GM18520 (cell line): ENCODE measurements at regions not wholly inside any gene's neighbourhood (a gene's known extent, or its start where the extent isn't known, plus 50 kb on each side); places are given as distances from the start of the nearest gene placed in this dataset.
"Not testable (repeated sequence)": the region's sequence is repeated elsewhere in the genome, so short reads cannot be mapped to it uniquely, and the experiment has no call there.

ENCODE experiments used
- ATAC-seq: cut with Tn5 transposase; IDR thresholded peaks from one replicate; pipeline ENCODE4 v1.9.1; 2021; ENCODE audit not compliant: unreplicated experiment

DNA sequence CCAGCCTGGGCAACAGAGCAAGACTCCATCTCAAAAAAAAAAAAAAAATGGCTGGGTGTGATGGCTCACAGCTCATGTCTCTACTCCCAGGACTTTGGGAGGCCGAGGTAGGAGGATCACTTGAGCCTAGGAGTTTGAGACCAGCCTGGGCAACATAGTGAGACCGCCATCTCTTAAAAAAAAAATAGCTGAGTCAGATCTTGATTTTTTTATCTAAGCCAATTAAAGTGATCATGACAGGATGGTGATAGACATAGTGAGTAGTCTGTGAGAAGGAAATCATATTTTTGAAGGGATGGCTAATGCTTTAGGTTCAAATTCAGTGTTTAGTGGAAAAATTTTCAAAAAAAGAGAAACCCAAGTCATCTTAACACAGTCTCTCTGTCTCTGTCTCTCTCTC, 114.6 kb upstream of the JARID2 start:
- no peak for ATAC-seq

DNA sequence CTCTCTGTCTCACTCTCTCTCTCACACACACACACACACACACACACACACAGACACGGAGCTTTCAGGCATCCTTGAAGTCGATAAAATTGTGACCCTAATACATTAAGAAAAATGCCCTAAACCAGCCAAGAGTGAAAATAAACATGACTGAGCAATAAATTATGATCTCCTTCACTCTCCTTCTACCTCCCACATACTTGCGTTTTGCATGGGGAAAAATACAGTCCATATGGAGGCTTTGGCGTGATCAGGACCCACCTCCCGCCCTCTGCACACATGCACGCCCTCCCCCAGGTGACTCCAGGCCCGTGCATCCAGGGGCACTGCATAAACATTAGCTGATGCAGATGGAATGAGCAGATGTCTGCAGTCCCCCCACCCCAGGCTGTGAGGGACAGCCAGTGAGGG, 114.2 kb upstream of the JARID2 start:
- no peak for ATAC-seq

DNA sequence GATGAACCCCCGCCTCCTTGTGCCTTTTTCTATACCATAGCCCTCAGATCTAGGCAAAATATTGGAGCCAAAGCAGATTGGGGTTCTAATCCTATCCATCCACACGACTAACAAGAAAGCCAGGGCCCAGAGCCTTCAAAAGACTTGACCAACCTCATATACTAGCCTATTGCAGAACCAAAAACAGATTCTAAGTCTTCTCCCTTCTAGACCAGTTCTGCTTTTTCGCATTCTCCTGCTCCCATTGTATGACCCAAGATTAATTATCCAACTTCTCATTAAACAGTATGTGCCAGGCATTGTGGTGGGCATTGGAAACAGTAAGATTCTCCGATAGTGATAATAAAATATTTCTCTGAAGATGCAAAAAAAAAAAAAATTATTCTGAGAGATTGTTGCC, 113.7 kb upstream of the JARID2 start:
- ATAC-seq: no peak

DNA sequence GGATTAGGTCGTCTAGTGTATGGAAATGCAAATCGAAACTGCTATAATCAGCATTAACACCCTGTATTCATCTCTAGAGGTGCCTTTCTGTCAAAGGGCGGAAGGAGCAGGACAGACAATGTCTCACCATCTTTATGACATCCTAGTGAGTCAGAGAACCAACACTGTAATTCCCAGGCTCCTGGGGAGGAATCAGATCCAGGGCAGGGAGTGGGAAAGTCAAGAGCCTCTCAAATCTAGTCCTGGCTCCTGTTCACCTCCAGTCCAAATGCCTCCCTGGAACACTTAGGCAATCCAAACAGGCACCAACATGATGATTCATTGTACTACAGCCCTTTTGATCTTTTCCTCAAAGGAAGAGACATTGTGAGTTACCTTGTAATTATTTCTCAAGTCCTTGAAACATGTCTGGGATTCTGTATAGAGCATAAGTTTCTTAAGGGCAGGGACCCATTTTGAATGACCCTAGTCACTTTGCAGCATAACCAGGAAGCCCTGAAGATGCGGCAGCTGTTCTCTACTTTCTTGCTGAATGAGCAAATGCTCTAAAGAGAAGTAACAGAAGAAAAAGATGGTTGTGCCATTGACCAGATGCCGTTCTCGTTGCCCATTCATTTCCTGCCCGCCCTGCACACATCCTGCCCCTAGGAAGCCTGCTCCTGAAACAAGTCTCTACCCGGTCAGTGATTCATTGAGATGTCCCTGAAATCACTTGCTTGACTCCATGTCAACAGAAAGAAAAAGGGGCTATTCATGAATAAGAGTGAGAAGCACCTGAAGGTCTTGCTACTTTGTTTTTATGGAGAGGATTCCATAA, 112.8 kb upstream of the JARID2 start:
- ATAC-seq: no peak

DNA sequence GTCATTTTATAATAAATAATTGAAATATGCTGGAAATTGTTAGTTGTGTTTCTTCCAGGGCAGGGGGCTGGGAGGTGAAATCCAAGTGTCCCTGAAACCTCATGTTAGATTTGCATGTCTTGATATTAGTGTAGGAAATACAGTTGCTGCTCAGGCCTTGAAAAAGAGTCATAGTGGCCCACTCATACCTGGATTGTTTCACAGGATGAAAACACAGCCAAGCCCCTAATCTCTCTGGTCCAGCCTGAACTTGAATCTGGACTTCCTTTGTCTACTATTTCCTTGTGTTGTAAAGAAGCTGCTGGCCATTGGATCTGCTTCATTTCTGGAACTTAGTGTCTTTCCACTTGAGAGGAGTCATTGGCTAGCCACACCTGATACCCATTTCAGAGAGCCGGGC, 108.8 kb upstream of the JARID2 start:
- ATAC-seq: no peak

DNA sequence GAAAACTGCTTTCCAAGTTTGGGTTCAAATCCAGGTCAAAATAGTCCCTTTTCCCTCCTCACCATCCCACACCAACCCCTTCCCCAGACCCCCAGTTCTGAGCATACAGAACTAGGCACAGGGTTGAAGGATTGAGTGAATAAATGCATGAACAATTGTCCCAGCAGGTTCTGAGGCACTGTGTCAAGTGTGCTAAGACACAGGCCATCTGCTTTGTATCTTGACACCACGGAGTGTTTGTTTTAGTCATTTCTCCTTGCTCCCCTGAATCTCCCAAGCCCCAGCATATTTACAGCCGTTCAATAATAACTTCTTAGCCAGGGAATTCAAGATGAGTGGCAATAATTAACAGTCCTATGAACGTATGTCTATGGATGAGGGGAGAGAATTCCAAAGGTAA, 102.8 kb upstream of the JARID2 start:
- no peak for ATAC-seq

DNA sequence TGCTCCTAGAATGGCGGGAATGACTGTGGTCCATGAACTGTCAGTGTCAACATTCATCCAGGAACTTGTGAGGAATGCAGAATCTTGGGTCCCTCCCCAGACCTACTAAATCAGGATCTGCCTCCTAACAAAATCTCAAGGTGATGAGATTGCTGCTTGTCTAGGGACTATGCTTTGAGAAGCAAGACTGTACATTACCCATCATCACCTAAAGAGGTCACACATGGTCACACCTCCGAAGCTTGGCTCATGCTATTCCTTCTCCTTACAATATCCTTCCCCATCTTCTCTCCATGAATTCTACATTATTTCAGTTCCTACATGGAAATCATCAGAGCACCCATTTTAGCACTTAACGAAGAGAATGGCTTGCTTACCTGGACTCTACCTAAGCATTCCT, 102.3 kb upstream of the JARID2 start:
- ATAC-seq: no peak

DNA sequence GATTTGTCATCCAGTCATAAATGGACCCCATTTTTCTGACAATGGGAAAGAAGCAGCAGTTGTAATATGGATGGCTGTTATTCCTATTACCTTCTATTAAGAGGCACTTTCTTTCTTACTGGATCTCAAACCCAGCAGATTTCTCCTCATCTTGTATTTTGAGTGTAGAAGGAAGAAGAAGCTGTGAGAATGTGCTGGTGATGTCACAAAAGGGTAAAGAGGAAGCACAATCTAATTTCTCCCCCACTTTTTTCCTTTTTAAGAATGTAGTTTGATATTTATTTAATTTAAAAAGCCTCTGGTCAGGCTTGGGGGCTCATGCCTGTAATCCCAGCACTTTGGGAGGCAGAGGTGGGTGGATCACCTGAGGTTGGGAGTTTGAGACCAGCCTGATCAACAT, 100.0 kb upstream of the JARID2 start:
- no peak for ATAC-seq

DNA sequence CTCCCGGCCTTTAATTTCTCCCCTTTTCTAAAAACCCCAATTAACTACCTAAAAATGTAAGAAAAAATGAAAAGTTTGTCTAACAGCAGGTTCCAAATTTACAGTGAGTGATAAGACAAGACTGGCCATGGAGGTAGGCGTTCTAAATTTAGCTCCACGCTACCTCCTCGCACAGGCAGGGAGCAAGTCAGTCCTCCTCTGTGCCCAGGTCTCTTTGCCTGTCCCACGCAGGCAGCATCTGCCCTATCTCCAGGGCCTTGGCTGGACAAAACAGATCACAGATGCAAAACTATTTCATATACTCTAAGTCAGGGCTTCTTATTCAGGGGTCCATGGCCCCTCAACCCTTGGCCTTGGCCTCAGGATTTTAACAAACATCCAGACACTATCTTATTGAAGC, 98.0 kb upstream of the JARID2 start:
- ATAC-seq: no peak

DNA sequence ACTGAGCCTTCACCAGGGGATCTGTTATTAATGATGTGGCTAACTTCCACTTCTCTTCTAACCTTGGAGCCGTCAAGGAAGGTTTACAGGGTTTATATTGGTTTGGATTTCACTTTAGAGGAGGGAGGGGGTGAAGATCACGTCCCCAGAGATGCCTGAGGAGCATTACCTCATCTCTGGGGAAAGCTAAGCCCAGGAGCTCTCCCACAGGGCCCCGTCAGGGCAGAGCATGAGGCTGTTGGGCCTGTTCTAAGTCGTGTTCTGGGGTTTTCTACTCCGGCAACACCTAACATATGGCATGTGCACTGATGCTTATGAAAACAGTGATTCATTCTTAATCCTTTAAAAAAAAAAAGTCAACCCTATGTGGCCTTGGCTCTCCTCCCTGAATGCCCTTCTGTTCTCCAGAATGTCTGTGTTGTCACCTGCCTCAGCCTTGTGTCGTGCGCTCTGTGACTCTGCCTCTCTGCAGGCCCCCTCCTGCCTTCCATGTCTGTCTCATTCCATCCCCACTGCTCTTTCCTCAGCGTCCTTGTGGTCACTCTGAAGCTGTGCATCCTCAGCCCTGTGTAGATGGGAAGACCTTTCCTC, 97.4 kb upstream of the JARID2 start:
- ATAC-seq: no peak

DNA sequence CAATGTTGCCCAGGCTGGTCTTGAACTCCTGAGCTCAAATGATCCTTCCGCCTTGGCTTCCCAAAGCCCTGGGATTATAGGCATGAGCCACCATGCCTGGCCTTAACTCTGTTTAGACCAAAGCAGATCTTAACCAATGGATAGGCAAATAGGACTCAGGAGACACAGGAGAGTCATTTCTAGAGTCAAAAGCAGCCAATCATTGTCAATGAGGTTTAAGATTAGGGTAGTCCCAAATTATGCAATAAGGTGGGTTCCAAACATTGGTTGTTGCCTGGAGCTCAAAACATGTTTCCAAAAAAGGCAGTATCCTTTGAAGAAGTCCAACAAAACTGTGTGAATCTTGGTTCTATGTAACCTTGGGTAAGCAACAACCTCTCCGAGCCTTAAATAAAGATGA, 95.7 kb upstream of the JARID2 start:
- ATAC-seq: no peak

DNA sequence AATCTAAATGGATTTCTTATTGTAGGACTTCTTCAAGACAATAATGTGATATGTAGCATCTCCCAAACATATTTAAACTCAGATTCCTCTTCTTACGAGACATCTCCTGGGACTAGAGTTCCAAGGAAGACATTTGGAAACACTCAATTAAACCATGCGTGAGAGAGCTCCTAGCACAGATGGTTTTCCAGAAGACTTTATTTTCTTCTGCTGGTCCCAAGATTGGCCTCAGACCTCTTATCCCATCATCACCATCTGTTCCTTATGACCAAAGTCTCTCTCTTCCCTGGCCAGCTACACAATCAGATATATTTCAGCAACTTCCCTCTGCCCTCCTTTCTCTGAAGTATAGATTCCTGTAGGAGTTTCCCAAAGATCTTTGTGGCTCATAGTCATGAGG, 93.2 kb upstream of the JARID2 start:
- ATAC-seq: no peak

DNA sequence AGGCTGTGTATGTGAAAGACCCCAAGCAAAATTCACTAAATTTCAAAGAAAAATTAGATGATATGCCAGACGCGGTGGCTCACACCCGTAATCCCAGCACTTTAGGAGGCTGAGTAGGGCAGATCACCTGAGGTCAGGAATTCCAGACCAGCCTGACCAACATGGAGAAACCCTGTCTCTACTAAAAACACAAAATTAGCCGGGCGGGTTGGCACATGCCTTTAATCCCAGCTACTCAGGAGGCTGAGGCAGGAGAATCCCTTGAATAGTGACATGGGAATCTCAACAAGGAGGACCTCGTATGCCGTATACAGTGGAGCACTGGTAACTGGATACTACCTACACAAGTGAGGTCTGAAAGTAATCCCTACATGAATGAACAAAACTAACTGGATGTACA, 92.7 kb upstream of the JARID2 start:
- no peak for ATAC-seq

DNA sequence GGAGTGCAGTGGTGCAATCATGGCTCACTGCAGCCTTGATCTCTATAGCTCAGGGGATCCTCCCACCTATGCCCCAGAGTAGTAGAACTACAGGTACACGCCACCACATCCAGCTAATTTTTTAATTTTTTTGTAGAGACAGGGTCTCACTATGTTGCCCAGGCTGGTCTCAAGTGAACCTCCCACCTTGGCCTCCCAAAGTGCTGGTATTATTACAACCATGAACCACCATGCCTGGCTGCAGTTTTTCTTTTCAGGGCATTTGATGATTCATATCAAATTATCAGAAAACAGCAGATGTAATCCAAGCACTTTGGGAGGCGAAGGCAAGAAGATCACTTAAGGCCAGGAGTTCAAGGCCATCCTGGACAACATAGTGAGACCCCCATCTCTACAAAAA, 88.4 kb upstream of the JARID2 start:
- no peak for ATAC-seq

DNA sequence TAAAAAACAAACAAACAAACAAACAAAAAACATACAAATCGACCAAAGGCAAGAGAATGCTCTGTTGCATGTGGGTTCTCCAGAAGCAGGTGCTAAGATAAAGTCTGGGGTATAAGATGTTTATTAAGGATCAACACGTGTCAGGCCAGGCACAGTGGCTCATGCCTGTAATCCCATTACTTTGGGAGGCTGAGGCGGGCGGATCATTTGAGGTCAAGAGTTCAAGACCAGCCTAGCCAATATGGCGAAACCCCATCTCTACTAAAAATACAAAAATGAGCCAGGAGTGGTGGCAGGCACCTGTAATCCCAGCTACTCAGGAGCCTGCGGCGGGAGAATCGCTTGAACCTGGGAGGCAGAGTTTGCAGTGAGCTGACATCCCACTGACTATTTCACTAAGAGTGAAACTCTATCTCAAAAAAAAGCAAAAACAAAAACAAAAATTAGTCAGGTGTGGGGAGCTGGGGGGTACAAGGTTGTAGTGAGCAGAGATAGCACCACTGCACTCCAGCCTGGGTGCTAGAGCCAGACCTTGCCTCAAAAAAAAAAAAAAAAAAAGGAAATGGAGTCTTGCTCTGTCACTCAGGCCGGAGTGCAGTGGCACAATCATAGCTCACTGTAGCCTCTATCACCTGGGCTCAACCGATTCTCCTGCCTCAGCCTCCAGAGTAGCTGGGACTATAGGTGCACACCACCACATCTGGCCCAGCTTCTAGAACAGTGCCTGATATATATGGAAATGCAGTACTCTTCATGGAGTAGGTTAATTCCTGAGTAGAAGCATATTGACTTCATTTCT, 86.8 kb upstream of the JARID2 start:
- ATAC-seq: no peak

DNA sequence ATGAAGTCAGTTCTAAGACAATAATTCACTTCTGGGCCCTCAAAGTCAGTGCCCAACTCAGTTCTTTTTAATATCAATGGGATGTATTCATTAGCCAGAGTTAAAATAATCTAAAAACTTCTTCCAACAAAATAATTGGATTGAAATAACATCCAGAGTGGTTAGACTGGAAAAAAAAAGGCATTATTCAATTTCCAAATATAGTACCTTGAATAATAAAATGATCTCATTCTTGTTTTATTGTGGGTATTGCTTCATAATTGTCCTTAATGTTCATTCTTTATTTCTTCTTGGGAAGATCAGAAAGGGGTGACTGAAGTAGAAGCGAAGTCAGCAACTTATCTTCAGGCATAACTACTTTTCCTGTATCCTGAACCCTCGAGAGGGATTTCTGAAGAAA, 85.1 kb upstream of the JARID2 start:
- no peak for ATAC-seq

DNA sequence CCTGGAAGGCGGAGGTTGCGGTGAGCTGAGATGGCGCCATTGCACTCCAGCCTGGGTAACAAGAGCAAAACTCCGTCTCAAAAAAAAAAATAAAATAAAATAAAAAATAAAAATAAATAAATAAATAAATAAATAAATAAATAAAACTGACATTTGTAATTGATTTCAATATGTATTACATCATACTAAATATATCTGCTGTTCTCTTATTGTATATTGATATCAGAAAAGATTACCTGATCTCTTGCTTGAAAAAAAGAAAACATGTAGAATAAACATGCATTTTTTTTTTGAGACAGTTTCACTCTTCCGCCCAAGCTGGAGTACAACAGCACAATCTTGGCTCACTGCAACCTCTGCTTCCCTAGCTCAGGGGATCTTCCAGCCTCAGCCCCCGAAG, 81.0 kb upstream of the JARID2 start:
- not testable (repeated sequence) for ATAC-seq

DNA sequence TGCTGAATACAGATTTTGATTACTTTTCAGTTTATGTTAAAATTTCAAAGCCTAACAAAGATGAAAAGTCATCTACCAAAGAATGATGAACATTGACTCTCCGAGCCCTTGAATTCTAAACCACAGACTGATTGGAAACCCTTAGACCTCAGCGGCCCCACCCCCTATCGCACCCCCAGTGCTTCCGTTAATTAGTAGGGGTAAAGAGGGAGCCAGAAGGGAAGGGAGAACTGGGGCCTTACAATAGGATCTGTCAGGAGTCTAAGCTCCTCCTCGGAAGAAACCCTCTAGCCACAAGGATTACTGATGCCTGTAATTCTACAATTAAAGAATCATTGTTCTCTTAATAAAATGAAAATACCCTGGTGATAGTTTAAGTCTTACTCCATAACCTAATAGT, 79.7 kb upstream of the JARID2 start:
- no peak for ATAC-seq

DNA sequence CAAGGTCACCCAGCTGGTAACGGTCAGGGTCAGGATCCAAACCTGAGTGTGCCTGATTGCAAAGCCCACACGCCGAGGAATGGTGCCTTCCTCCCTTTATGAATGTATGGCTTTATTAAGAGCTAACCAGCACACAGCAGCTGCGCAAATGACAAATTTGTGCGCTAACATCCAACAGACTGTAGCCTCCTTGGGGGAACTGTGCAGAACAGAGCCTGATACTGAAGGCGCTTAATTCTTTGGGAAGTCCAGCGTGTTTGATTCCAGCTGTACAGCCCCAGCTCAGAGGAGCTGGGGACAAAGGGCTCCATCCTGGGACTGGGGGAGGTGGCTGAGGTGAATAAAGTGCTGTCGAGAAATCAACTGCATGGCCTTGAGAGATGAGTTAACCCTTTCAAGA, 75.7 kb upstream of the JARID2 start:
- ATAC-seq: no peak

DNA sequence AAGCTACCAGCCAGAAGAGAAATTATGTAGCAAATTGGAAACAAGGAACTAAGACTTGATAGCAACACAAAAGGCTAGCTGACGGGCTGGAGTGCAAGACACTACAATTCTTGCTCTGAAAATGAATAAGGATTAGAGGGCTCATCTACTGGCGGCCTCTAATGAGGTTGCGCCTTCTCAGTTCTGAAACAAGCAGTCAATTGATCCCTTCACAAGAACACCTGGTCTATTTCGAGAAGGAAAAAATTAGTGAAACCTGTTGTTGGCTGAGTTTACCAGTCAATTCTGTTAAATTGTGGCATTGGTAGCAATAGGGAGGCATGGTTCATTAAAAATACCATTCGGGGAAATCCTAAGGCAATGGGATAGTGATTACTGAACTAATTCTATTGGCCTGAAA, 74.8 kb upstream of the JARID2 start:
- ATAC-seq: no peak

DNA sequence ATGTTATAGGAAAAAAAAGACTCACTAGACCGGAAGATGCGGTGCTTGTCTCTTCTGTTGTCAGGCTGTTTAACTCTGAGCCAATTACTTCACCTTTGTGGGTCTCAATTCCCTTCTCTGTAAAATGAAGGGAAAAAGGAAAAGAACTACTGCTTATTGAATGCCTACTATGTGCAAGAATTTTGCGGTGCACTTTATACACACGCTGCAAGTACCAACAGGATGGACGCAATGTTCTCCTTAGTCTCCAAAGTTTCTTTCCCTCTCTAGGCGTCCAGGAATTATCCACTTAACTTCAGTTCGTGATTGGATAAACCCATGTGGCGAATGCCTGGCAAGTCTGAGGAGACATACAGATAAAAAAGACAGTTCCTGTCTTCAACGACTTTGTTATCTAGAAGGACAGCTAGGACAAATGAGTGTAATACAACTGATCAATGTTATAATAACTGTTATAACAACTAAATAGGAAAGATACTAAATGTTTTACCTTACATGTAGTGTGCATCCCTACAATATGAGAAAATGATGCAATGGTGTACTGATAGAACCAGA, 69.0 kb upstream of the JARID2 start:
- ATAC-seq: no peak

DNA sequence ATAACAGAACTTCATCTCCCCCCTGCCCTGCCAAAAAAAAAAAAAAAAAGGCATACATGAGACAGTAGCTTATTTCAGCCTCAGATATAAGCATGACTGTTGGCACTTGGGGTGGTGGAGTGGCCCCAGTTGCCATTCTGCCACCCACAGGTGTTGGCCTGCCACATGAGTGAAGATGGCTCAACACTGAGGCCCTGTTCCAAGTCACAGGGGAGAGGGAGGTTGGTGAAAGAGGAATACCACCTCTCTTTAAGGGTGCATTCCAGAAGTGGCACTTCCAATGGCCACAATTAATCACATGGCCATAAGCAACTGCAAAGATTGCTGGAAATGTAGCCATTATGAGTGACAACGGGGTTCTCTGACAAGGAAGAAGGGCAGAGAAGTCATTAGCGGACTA, 61.9 kb upstream of the JARID2 start:
- ATAC-seq: no peak
